HEK293 (cell line): ENCODE measurements at regions not wholly inside any gene's neighbourhood (a gene's known extent, or its start where the extent isn't known, plus 50 kb on each side); places are given as distances from the start of the nearest gene placed in this dataset.

Experiments used
- CTCF ChIA-PET: fragments of 350-600 bp; formaldehyde crosslinking; extraction: SDS; loops from one replicate; lab custom pipeline; 2021; ENCODE audit warnings: antibody characterized with exemption; lab: Yijun Ruan, JAX
- POLR2A ChIA-PET: fragments of 300-600 bp; formaldehyde crosslinking; extraction: SDS; loops from one replicate; lab custom pipeline; 2020; ENCODE audit warnings: antibody characterized with exemption, inconsistent platforms; lab: Yijun Ruan, JAX
- H3K27ac ChIP-seq: fragments of 200-500 bp; sonication (Bioruptor generic); 2 replicates; pipeline ENCODE4 v1.5.1; 2014; ENCODE audit warnings: low read depth, low read length, control low read depth, inconsistent platforms; ENCODE audit errors: extremely low read depth
- H3K36me3 ChIP-seq, 2 experiments: fragments of 200-500 bp in 1 of 2; sonication (Bioruptor generic) in 1 of 2; 1 replicate in 1 of 2; 2 replicates in 1 of 2; pipeline ENCODE4 v1.5.1; 2014 to 2017; ENCODE audit warnings: inconsistent platforms in 2 of 2, low read length in 2 of 2; ENCODE audit not compliant: control insufficient read depth in 2 of 2, insufficient read depth in 1 of 2
- H3K4me1 ChIP-seq: fragments of 200-500 bp; sonication (Bioruptor generic); 2 replicates; pipeline ENCODE4 v1.5.1; 2014; ENCODE audit warnings: mild to moderate bottlenecking, low read length, inconsistent platforms; ENCODE audit not compliant: control insufficient read depth, insufficient read depth
- H3K4me3 ChIP-seq: 2 replicates; pipeline ENCODE4 v1.5.1; 2011; ENCODE audit warnings: low read depth, mild to moderate bottlenecking, control low read depth, low read length, moderate library complexity
- H3K9me3 ChIP-seq: fragments of 200-500 bp; sonication (Bioruptor generic); 2 replicates; pipeline ENCODE4 v1.5.1; 2014; ENCODE audit warnings: low read depth, low read length, inconsistent platforms; ENCODE audit not compliant: control insufficient read depth, insufficient read depth
- BCL11B ChIP-seq: fragments of 450-650 bp; formaldehyde crosslinking; IDR thresholded peaks from 2 replicates; pipeline ENCODE4 v1.5.1; 2016; ENCODE audit warnings: low read depth, missing biosample characterization, missing genetic modification characterization
- BCL6B ChIP-seq: fragments of 450-650 bp; formaldehyde crosslinking; IDR thresholded peaks from 2 replicates; pipeline ENCODE4 v1.5.1; 2017; ENCODE audit warnings: missing biosample characterization, missing genetic modification characterization
- HIC1 ChIP-seq: fragments of 450-650 bp; formaldehyde crosslinking; IDR thresholded peaks from 2 replicates; pipeline ENCODE4 v1.5.1; 2016; ENCODE audit warnings: missing biosample characterization, missing genetic modification characterization
- KLF8 ChIP-seq: fragments of 450-650 bp; formaldehyde crosslinking; IDR thresholded peaks from 2 replicates; pipeline ENCODE4 v1.5.1; 2016; ENCODE audit warnings: missing biosample characterization, missing genetic modification characterization
- PRDM2 ChIP-seq: fragments of 450-650 bp; formaldehyde crosslinking; IDR thresholded peaks from 2 replicates; pipeline ENCODE4 v1.5.1; 2016; ENCODE audit warnings: missing biosample characterization, missing genetic modification characterization, borderline replicate concordance
- ZBTB1 ChIP-seq: fragments of 450-650 bp; formaldehyde crosslinking; IDR thresholded peaks from 2 replicates; pipeline ENCODE4 v1.5.1; 2016; ENCODE audit warnings: missing biosample characterization, missing genetic modification characterization
- ZNF112 ChIP-seq: fragments of 450-650 bp; formaldehyde crosslinking; IDR thresholded peaks from 2 replicates; pipeline ENCODE4 v1.5.0; 2017; ENCODE audit warnings: missing biosample characterization, missing genetic modification characterization
- ZNF133 ChIP-seq: fragments of 450-650 bp; formaldehyde crosslinking; IDR thresholded peaks from 2 replicates; pipeline ENCODE4 v1.5.1; 2016; ENCODE audit warnings: missing biosample characterization, missing genetic modification characterization
- ZNF155 ChIP-seq: fragments of 450-650 bp; formaldehyde crosslinking; IDR thresholded peaks from 2 replicates; pipeline ENCODE4 v1.5.1; 2016; ENCODE audit warnings: missing biosample characterization, missing genetic modification characterization
- ZNF211 ChIP-seq: fragments of 450-650 bp; formaldehyde crosslinking; IDR thresholded peaks from 2 replicates; pipeline ENCODE4 v1.5.1; 2016; ENCODE audit warnings: low read depth, missing biosample characterization, missing genetic modification characterization
- ZNF214 ChIP-seq: fragments of 450-650 bp; formaldehyde crosslinking; IDR thresholded peaks from 2 replicates; pipeline ENCODE4 v1.5.1; 2017; ENCODE audit warnings: missing biosample characterization, mild to moderate bottlenecking, missing genetic modification characterization, borderline replicate concordance
- ZNF223 ChIP-seq: fragments of 450-650 bp; formaldehyde crosslinking; IDR thresholded peaks from 2 replicates; pipeline ENCODE4 v1.5.1; 2016; ENCODE audit warnings: missing biosample characterization, missing genetic modification characterization
- ZNF311 ChIP-seq: fragments of 450-650 bp; formaldehyde crosslinking; IDR thresholded peaks from 2 replicates; pipeline ENCODE4 v1.5.1; 2017; ENCODE audit warnings: missing biosample characterization, missing genetic modification characterization, borderline replicate concordance
- ZNF350 ChIP-seq: fragments of 450-650 bp; formaldehyde crosslinking; IDR thresholded peaks from 2 replicates; pipeline ENCODE4 v1.5.0; 2017; ENCODE audit warnings: missing biosample characterization, mild to moderate bottlenecking, missing genetic modification characterization
- ZNF37A ChIP-seq: fragments of 450-650 bp; IDR thresholded peaks from 2 replicates; pipeline ENCODE4 v1.5.1; 2018; ENCODE audit warnings: missing biosample characterization, missing genetic modification characterization
- ZNF394 ChIP-seq: fragments of 450-650 bp; formaldehyde crosslinking; IDR thresholded peaks from 2 replicates; pipeline ENCODE4 v1.5.1; 2016; ENCODE audit warnings: missing biosample characterization, missing genetic modification characterization, mild to moderate bottlenecking, moderate library complexity, borderline replicate concordance
- ZNF416 ChIP-seq: fragments of 450-650 bp; formaldehyde crosslinking; IDR thresholded peaks from 2 replicates; pipeline ENCODE4 v1.5.1; 2016; ENCODE audit warnings: missing biosample characterization, missing genetic modification characterization
- ZNF473 ChIP-seq: fragments of 450-650 bp; formaldehyde crosslinking; IDR thresholded peaks from 2 replicates; pipeline ENCODE4 v1.5.1; 2017; ENCODE audit warnings: missing biosample characterization, missing genetic modification characterization
- ZNF544 ChIP-seq: fragments of 450-650 bp; formaldehyde crosslinking; IDR thresholded peaks from 2 replicates; pipeline ENCODE4 v1.5.0; 2017; ENCODE audit warnings: missing biosample characterization, missing genetic modification characterization
- ZNF558 ChIP-seq: fragments of 450-650 bp; formaldehyde crosslinking; IDR thresholded peaks from 2 replicates; pipeline ENCODE4 v1.5.1; 2016; ENCODE audit warnings: missing biosample characterization, missing genetic modification characterization
- ZNF571 ChIP-seq: fragments of 450-650 bp; formaldehyde crosslinking; IDR thresholded peaks from 2 replicates; pipeline ENCODE4 v1.5.0; 2017; ENCODE audit warnings: missing biosample characterization, missing genetic modification characterization
- ZNF658 ChIP-seq: fragments of 450-650 bp; formaldehyde crosslinking; IDR thresholded peaks from 2 replicates; pipeline ENCODE4; 2016; ENCODE audit warnings: missing biosample characterization, missing genetic modification characterization
- ZNF677 ChIP-seq: fragments of 450-650 bp; IDR thresholded peaks from 2 replicates; pipeline ENCODE4 v1.5.0; 2018; ENCODE audit warnings: missing biosample characterization, mild to moderate bottlenecking, missing genetic modification characterization, moderate library complexity
- ZNF701 ChIP-seq: fragments of 450-650 bp; formaldehyde crosslinking; IDR thresholded peaks from 2 replicates; pipeline ENCODE4 v1.5.1; 2016; ENCODE audit warnings: missing biosample characterization, missing genetic modification characterization
- ZNF768 ChIP-seq: fragments of 450-650 bp; formaldehyde crosslinking; IDR thresholded peaks from 2 replicates; pipeline ENCODE4 v1.5.1; 2018; ENCODE audit warnings: missing biosample characterization, mild to moderate bottlenecking, missing genetic modification characterization
- ZNF777 ChIP-seq: fragments of 450-650 bp; formaldehyde crosslinking; IDR thresholded peaks from 2 replicates; pipeline ENCODE4 v1.5.1; 2017; ENCODE audit warnings: missing biosample characterization, missing genetic modification characterization, borderline replicate concordance
- ZNF830 ChIP-seq: fragments of 450-650 bp; IDR thresholded peaks from 2 replicates; pipeline ENCODE4 v1.5.0; 2018; ENCODE audit warnings: missing biosample characterization, missing genetic modification characterization, low read depth, mild to moderate bottlenecking, moderate library complexity

- TF ChIP-seq ZNF473 (tag by site-specific recombination) = no peak
- no peak for TF ChIP-seq ZNF350
- TF ChIP-seq ZBTB1 = no peak
- no peak for TF ChIP-seq ZNF701 (tag by site-specific recombination)
- TF ChIP-seq ZNF214 = no peak
- no peak for TF ChIP-seq HIC1 (tag by site-specific recombination)
- TF ChIP-seq ZNF768 = no peak
- TF ChIP-seq BCL11B (tag by site-specific recombination) = no peak
- TF ChIP-seq ZNF677 (tag by site-specific recombination) = no peak
- no peak for TF ChIP-seq ZNF658 (tag by site-specific recombination)
- no peak for TF ChIP-seq ZNF394 (tag by site-specific recombination)
- TF ChIP-seq KLF8 = no peak
- TF ChIP-seq ZNF133 = no peak
- TF ChIP-seq ZNF777 (tag by site-specific recombination) = no peak
- TF ChIP-seq ZNF544 (tag by site-specific recombination) = no peak
- TF ChIP-seq BCL6B (tag by site-specific recombination) = no peak
- no peak for TF ChIP-seq ZNF112 (tag by site-specific recombination)
- TF ChIP-seq PRDM2 (tag by site-specific recombination) = no peak
- Histone ChIP-seq H3K36me3 (no peaks in the 10 kb centered on the region), H3K27ac (no peak overlapping the region), H3K4me3 (no peak overlapping the region), H3K9me3 (no peaks in the 10 kb centered on the region), H3K4me1 (no peaks in the 10 kb centered on the region)
- ChIA-PET CTCF (no interaction called here), POLR2A (no interaction called here)
Measured at GRCh38 chr1:79603843-79604242, 597.3 kb upstream of the ADGRL4 start.

- no peaks in the 10 kb centered on the region for H3K9me3 ChIP-seq
- no peak overlapping the region for H3K4me3 ChIP-seq
- H3K27ac ChIP-seq = no peak overlapping the region
- no peaks in the 10 kb centered on the region for H3K4me1 ChIP-seq
- ChIA-PET POLR2A (no interaction called here), CTCF (no interaction called here)
- H3K36me3 ChIP-seq = no peaks in the 10 kb centered on the region
- no peak for TF ChIP-seq ZNF571
- TF ChIP-seq ZNF416 (tag by site-specific recombination) = no peak
- no peak for TF ChIP-seq ZNF37A (tag by site-specific recombination)
- no peak for TF ChIP-seq ZNF155 (tag by site-specific recombination)
- no peak for TF ChIP-seq ZNF223
- no peak for TF ChIP-seq ZNF830 (tag by site-specific recombination)
- TF ChIP-seq ZNF211 (tag by site-specific recombination) = no peak
- TF ChIP-seq ZNF311 = no peak
- no peak for TF ChIP-seq ZNF558 (tag by site-specific recombination)
Measured at GRCh38 chr1:79599257-79599656, 592.7 kb upstream of the ADGRL4 start.
